GM19438 (cell line): ENCODE measurements at regions not wholly inside any gene's neighbourhood (a gene's known extent, or its start where the extent isn't known, plus 50 kb on each side); places are given as distances from the start of the nearest gene placed in this dataset.

ENCODE experiments used
- ATAC-seq: cut with Tn5 transposase; IDR thresholded peaks from one replicate; pipeline ENCODE4 v1.9.1; 2021; ENCODE audit warnings: low read depth; ENCODE audit not compliant: unreplicated experiment

DNA sequence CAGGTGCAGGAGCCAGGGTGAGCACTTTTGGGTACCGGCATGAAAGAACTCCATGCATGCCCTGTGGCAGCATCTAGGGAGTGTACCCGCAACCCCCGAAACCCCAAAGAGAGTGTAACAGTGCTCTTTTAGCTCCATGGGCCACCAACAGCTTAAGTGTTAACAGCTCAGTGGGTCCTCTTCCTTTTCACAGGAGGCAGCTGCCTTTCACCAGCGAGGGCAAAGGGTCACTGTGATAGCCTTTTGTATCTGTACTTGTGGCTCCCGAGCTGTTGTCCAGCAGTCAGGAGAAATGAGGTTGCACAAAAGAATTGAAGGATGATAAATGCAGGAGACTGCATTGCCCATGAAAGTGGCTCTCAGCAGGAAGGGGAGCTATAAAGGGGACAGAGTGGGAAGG is 1166.3 kb upstream of the ACVR2A start:
- ATAC-seq: no peak

DNA sequence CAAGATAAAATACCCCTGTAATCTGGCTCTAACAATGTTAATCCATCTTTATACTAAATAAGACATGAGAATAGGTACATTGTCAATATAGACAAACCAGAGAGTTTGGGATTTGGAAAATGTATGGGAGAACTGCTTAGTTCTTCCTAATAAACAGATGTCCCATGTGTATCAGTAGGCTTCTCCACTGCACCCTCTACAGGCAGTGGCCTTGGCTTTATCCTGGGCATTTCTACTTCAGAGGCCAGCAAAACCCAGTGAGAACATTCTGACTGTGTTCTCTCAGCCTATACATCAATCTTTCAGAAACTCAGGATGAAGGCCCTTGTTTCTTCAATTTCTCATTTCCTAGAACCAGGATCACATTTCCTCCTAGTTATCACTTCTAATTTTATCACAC is 1167.5 kb upstream of the ACVR2A start:
- no peak for ATAC-seq

DNA sequence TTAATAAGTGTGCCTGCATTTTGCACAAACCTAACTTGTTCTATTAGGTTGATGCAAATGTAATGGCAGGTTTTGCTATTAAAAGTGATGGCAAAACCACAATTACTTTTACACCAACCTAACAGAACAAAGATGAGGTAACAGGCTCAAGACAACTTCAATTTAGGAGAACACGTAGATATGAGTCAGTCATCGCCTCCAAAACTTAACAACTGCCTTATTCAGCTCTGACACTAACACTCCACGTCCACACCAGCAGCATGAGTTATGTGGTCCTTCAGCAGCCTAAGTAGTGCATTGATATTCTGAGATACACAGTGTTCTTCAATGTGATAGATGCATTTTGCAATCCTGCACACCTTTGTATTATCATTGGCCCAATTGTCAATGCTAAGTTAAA is 1175.1 kb upstream of the ACVR2A start:
- no peak for ATAC-seq

DNA sequence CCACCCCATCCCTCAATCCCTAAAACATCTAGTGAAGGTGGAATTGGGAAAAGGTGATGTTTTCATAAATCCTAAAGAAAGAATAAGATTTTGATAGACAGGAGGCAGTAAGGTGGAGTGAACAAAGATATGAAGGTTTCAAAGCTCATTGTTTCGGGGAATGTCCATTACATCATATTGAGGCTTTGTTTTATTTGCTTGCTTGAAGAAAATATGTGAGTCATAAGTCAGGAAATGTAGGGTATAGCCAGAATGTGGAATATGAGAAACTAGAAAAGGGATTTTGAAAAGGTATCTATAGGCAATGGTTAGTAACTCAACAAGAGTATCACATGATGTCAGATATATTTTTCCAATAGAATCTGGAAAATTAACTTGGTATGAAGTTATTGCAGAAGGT is 1178.5 kb upstream of the ACVR2A start:
- ATAC-seq: no peak

DNA sequence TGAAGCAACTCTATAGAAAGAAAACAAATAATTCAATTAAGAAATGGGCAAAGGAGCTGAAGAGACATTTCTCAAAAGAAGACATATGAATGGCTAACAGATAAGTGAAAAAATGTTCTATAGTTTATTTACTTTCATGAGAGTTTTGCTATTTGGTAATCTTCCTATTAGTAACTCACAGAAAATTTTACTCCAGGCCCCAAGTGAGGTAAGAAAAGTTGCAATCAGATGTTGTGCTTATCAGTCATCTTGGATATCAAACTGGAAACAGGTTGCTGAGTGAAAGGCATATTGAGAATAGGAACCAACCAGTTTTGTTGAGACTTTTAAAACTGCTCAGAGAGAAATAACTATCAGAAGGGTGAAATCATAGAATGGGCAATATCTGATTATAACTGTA is 1179.0 kb upstream of the ACVR2A start:
- no peak for ATAC-seq

DNA sequence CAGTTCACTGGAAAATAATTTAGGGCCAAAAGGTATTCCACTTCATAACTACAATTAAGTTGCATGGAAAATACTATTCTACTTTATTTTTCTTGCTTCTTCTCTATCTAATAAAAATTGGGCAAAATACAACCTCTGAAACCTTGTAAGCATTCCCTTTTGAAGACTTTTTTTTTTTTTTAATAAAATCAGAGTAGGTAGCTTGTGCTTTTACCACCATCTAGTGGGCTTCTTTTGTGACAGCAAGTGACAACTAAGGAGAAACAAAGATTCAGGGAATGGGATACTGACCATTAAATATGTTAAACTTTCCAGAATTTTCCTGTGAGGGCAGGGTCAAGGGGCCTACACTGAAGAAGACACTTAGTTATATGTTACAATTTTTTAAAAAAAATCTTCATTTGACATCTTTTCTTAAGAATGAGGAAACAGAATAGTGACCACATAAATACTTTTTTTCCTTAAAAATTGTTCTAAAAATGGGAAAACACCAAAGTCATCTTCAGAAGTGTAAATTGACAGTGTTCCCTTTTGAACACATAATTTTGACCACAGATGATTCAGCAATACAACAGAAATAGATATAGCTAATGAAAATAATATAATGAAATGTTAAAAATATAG is 1183.2 kb upstream of the ACVR2A start:
- ATAC-seq: no peak

DNA sequence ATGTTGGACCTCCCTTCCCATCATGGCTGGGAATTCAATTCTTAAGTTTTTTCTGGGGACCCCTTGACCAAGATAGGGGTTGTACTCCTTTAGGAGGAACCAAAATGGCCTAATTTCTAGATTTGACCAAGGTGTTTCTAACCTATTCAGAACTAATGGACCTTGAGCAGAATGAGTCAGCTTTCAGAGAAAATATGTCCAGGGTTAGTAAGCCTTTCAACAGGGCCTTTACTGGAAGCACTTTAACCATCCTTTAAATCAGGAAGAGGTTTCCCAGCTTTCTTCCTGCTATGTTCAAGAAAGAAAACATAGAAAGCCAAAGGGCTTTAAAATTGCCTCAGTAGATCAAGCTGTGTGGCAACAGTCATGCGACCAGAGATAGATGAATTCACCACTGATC is 1184.9 kb upstream of the ACVR2A start:
- no peak for ATAC-seq

DNA sequence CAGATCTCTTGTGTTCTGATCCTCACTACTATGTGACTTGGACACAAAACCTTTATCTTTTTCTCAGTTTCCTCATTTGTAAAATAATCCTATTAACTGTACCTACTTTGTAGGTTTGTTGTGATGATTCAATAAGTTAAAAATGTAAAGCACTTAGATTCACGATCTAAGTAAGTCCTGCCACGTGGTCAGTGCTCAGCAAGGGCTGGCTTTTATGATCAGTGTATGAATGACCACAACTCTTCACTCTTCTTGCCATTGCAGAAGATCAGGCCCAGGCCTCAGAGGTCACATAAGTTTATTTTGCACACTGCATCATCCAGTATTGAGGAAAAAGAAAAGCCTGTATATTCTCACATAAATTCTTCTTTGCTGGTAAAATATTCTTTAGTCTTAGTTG is 1192.5 kb upstream of the ACVR2A start:
- ATAC-seq: no peak

DNA sequence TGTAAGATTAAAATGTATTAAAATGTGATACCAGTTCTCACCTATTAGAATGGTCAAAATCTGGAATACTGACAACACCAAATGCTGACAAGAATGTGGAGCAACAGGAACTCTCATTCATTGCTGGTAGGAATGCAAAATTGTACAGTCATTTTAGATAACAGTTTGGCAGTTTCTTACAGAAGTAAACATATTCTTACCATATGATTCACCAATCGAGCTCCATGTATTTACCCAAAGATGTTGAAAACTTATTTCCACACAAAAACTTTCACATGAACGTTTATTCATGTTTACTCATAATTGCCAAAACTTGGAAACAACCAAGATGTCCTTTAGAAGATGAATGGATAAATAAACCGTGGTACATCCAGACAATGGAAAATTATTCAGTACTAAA is 1193.5 kb upstream of the ACVR2A start:
- ATAC-seq: no peak

DNA sequence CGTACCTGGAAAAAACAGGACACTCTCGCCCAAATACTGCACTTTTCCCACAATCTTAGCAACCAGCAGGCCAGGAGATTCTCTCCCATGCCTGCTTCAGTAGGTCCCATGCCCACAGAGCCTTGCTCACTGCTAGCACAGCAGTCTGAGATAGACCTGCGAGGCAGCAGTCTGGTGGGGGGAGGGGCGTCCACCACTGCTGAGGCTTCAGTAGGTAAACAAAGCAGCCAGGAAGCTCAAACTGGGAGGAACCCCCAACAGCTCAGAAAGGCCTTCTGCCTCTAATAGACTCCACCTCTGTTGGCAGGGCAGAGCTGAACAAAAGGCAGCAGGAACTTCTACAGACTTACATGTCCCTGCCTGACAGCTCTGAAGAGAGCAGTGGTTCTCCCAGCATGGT is 1202.8 kb upstream of the ACVR2A start:
- ATAC-seq: no peak

DNA sequence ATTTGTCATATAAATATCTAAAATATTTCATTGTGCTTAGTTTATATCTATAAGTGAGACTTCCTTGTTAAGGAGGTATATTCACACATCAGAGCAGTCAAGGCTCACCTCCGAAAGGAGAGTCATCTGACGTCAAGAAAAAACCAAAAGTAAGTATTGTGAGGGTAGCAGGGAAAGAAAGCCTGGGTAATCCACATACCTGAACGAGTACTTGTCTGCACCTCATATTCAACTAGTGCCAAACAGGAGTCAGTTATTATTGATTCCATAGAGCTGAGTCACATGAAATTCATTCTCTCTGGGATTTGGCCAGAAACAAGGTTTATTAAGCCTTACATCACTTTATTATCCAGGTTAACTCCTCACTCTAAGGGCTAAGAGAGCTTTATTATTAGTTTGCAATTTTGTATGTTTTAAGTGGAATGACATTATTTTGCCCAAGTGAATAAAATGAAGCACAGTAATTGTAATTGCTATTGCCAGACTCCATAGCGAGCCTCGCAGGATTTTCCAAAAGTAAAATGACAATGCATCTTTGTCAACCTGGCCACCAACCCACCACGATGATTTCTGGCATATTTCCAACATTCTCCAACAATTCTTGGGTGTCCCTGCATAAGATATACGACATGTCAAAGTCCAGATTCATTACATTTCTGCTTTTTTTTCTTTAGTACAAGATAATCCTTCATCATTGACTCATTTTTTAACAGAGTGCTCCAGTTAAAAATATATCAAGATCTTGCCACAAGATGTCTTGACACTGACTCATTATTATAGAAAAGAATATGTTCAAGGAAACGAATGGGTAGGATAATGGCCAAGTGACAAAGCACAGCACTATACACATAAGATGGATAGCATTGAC is 1210.4 kb upstream of the ACVR2A start:
- no peak for ATAC-seq

DNA sequence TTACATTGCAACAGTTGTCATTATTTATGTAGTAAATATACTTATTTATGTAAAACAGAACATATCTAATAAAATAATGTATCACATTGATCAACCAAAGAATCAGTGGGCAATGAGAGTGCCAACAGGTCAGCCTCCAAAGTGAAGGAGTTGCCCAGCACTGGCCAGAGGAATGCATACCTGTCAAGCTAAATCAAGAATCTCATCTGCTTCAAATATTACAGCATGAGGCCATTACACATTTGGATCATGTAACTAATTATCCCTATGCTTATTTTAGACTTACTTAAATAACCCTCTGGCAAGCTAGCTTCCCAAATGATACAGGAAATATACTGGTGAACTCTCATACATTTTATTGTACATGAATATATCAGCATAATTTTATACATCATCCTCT is 1211.7 kb upstream of the ACVR2A start:
- ATAC-seq: no peak

DNA sequence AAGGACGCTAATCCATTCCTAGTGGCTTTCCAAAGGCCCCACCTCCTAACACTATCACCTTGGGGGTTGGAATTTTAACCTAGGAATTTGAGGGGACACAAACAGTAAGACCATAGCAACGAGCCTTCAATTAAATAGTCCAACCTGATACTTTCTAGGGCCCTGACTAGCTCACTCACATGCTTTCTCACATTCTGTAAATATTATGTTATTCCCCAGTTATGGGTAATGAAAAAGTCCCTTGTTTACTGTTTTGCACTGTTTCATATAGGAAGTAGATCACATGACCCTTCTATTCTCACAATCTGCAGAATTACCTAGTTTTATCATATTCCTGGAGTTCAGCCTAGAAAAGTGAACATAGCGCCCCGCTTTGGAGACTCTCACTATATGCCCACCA is 1212.1 kb upstream of the ACVR2A start:
- ATAC-seq: no peak

DNA sequence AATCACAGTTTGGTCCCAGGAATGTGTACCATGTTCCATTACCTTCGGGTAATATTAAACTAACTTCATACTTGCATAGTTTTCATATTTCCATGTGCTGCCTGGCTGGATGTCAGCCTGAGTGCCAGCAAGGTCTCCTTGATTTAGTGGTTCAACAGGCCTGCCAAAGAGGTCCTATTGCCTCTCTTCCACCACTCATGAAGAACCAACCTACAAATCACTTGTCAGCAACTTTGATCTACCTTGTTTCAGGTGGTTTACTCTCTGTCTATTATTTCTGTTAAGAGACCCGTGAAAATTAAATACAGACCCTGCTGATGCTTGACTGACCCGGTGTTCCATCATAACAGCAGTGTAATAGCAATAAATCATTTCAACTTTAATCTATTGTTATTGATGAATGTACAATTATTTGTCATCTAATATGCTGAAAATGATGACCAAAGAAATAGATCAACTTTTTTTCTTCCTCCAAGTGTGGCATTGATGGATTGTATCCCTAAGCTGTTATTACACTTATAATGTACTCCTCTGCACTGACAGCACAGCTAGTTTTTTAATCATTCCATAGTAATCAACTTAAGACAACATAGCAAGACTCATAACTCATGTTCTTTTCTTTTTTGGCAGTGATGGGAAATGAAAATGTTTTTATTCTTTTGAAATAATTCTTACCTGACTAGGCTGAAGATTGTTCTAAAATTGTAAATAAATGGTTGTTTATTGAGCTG is 1220.2 kb upstream of the ACVR2A start:
- no peak for ATAC-seq

DNA sequence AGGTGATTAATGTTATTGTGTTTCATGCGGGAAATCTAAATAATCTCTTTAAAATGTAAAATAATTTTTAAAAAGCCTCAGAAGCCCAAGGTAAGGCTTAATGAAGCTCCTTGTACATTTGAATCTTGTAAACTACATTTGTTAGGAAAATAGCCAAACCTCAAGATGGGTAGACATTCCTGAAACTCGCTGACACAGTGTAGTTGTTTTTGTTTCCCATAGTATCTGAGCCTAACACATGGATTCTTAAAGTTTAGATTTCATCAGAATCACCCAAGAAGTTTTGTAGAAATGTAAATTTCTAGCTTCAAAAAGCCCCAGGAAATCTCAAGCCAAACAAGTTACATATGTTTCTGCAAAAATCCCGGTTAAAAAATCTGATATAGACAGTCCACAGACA is 1221.1 kb upstream of the ACVR2A start:
- ATAC-seq: no peak

DNA sequence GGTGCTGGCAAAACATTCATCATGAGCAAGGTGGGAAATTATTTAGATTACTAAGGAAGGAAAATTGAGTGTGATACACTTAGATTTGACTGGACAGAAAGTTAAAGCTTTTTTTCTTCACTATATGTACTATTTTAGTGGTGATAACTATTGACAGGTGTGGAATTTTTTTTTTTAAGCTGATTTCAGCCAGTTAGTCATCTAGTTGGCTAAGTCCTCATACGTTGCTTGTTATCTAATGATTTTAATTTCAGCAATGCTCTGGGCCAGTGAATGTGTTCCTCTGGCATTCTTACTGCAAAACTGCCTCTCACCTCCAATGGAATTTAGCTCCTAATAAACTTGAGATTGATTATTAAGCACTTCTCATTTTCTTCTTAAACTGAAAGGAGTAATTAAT is 1223.2 kb upstream of the ACVR2A start:
- ATAC-seq: no peak

DNA sequence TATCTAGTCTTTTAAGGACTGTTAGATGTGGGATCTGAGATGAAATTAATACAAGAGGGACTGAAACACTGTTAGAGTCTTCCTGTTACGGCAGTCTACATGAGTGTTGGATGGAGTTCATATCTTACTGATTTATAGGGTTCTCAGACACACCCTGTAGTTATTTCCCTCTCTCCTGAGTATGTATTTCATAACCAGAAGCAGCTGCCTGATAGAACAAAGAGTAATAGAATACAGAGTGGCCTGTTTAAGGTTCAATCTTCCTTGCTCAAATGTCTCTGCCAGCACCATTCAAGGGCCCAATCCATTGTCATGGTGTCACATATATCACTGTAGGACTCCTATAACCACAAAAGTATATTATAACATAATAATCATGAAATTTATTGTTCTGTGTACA is 1229.1 kb upstream of the ACVR2A start:
- no peak for ATAC-seq

DNA sequence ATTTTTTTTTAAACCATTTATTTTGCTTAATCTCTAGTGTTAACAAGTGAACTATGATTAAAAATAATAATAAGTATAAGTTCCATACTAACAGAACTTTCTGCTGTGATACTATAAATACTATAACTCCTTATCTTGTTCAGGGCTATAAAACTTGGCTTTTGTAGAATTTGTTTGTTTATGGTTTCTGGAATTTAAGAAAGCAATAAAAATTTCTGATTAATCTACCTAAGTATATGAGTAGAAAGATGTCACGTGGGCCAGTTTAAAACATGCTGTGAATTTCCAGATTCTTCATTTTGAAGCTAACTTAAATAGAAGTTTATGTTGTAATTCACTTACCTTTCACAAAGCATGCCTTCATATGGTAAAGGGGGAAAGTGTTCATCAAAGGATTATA is 1236.3 kb upstream of the ACVR2A start:
- ATAC-seq: no peak

DNA sequence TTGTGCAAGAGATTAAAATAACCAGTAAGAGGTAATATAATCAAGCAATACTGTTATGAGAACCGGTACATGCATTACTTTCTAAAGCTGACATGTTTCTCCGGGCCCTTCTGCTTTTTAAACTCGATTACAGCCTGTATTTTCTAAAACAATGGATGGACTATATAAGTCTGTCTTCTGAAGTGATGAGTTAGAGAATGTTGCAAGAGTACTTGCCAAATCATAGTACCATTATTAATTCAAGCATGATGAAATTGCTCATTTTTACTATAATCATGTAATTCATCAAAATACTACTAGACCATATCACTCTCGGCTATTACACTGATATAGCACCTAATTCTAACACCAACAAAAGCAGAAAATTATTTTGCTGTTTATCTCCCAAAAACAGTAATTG is 1240.3 kb upstream of the ACVR2A start:
- no peak for ATAC-seq

DNA sequence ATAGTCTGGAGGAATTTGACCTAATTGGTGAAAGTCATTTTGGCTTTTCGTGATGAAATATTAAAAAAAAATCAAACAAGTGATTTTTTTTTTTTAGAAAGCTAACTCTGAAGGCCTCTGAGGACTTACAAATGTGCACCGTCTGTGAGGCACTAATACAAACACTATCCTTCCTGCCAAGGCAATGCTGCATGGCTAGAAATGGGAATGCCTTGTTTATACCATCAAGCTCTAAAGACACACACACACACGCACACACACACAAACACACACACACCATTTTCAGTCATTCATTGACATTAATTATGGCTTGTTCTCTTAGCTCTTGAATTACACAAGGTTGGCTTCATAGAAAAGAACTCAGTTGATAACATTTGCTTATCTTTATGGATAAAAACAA is 1242.0 kb upstream of the ACVR2A start:
- no peak for ATAC-seq

DNA sequence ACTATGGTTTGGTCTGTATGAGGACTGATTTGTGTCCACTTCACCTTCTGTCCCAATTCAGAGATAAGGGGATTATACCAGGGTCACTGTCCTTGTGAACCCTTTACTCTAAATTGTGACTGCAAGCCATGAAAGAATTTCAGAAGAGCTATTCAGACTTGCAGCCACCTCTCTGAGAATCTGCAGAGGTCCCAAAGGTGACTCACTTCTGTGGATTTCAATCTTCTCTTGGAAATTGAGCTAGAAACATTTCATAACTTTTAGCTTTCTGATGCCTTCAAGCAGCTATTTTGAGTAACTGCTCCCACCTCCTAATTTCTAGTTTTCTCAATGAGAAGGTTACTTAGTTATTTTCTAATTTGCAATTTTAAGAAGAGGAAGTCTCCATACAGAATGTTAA is 1242.4 kb upstream of the ACVR2A start:
- ATAC-seq: no peak

DNA sequence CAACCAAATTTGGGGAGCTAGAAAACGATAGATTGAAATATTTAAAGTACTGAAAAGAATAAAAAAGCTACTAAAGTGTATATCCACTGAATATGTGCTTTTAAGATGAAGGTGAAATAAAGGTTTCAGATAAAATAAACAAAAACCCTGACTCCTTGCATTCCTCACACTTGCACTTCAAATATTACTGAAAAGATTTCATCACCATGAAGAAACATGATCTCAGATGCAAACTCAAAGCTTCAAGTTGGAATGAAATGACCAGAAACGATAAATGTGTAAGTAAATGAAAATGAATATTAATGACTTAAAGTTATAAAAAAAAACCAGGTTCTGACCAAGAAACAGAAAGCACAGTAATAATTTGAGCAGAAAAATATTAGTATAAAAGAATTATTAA is 1246.0 kb upstream of the ACVR2A start:
- ATAC-seq: no peak
